CD4-positive, alpha-beta T cell (primary cell): ENCODE measurements at regions not wholly inside any gene's neighbourhood (a gene's known extent, or its start where the extent isn't known, plus 50 kb on each side); places are given as distances from the start of the nearest gene placed in this dataset.

Experiments
- ATAC-seq: fragments of 200-7000 bp; cut with Tn5 transposase; one replicate; pipeline ENCODE4 v1.10.0; 2022; ENCODE audit warnings: mild to moderate bottlenecking; ENCODE audit not compliant: poor library complexity
- CTCF ChIA-PET: fragments of 350-600 bp; sonication (Branson Sonifier 250); formaldehyde crosslinking; loops from one replicate; lab custom pipeline; 2021; ENCODE audit warnings: antibody characterized with exemption, inconsistent platforms; lab: Charles Lee
- POLR2A ChIA-PET: fragments of 350-600 bp; sonication (Branson Sonifier 250); formaldehyde crosslinking; loops from one replicate; lab custom pipeline; 2021; ENCODE audit warnings: antibody characterized with exemption, inconsistent platforms; lab: Charles Lee
- DNase-seq, 14 experiments: peaks; one replicate each; pipeline ENCODE4 v3.0.0-alpha.2; 2013 to 2020; ENCODE audit warnings: mixed read lengths in 2 of 14
- H3K27ac ChIP-seq, 2 donors: one replicate each; pipeline versions ENCODE4 v1.5.1 to v1.7.0; 2013; ENCODE audit warnings: low read length in 2 of 2, low read depth in 1 of 2, mild to moderate bottlenecking in 1 of 2
- H3K27me3 ChIP-seq, 2 experiments: 1 replicate in 1 of 2; 2 replicates in 1 of 2; pipeline versions ENCODE4 v1.6.1 to v1.7.0; 2013; ENCODE audit warnings: low read length in 2 of 2, control low read depth in 1 of 2, mild to moderate bottlenecking in 1 of 2, moderate library complexity in 1 of 2; ENCODE audit not compliant: insufficient read depth in 2 of 2, control insufficient read depth in 1 of 2
- H3K36me3 ChIP-seq: one replicate; pipeline ENCODE4 v1.6.1; 2013; ENCODE audit warnings: low read length, control low read depth; ENCODE audit not compliant: insufficient read depth
- H3K4me1 ChIP-seq: one replicate; pipeline ENCODE4 v1.6.1; 2013; ENCODE audit warnings: low read length, control low read depth; ENCODE audit not compliant: insufficient read depth
- H3K4me3 ChIP-seq: one replicate; pipeline ENCODE4 v1.5.1; 2013; ENCODE audit warnings: mild to moderate bottlenecking, low read length, moderate library complexity
- H3K9me3 ChIP-seq, 2 experiments: 1 replicate in 1 of 2; 2 replicates in 1 of 2; pipeline versions ENCODE4 v1.6.1 to v1.7.0; 2013; ENCODE audit warnings: low read length in 2 of 2, mild to moderate bottlenecking in 2 of 2, control low read depth in 1 of 2, moderate library complexity in 1 of 2; ENCODE audit not compliant: control insufficient read depth in 1 of 2, insufficient read depth in 1 of 2
- H3K27ac Mint-ChIP-seq: one replicate; pipeline ENCODE4 v1.8.0; 2020; ENCODE audit warnings: mixed read lengths
- H3K27me3 Mint-ChIP-seq: one replicate; pipeline ENCODE4 v1.8.0; 2021; ENCODE audit warnings: mixed read lengths
- H3K36me3 Mint-ChIP-seq: one replicate; pipeline ENCODE4 v1.8.0; 2021; ENCODE audit warnings: low read depth, mixed read lengths
- H3K4me1 Mint-ChIP-seq: one replicate; pipeline ENCODE4 v1.8.0; 2021; ENCODE audit warnings: low read depth, mixed read lengths
- H3K4me3 Mint-ChIP-seq: one replicate; pipeline ENCODE4 v1.8.0; 2020; ENCODE audit warnings: mild to moderate bottlenecking, mixed read lengths
- H3K9me3 Mint-ChIP-seq: one replicate; pipeline ENCODE4 v1.8.0; 2020; ENCODE audit warnings: mixed read lengths
- CTCF ChIP-seq: fragments of 200-600 bp; IDR thresholded peaks from one replicate; pipeline ENCODE4 v1.8.0; 2022; ENCODE audit warnings: antibody characterized with exemption, mild to moderate bottlenecking
- intact Hi-C, 2 experiments: fragments of 100-400 bp; cut with DNase I in 1 of 2; cut with micrococcal nuclease in 1 of 2; formaldehyde crosslinking; loops; one replicate each; pipeline versions ENCODE4 v1.15.1 to v1.9.0; 2023 to 2025; cut with DNase I, micrococcal nuclease

GRCh38 chr4:124183231-124183630 is 529.3 kb downstream of the ANKRD50 start:
- Mint-ChIP-seq H3K27ac (no peak overlapping the region), H3K27me3 (no peaks in the 10 kb centered on the region), H3K4me3 (no peak overlapping the region), H3K4me1 (no peaks in the 10 kb centered on the region), H3K9me3 (no peaks in the 10 kb centered on the region), H3K36me3 (no peaks in the 10 kb centered on the region)
- Histone ChIP-seq H3K4me3 (no peak overlapping the region), H3K36me3 (no peaks in the 10 kb centered on the region), H3K9me3 (peaks cover 0 to 4% of the 10 kb centered on the region in 2 experiments), H3K27ac (no peak overlapping the region), H3K27me3 (no peaks in the 10 kb centered on the region), H3K4me1 (no peaks in the 10 kb centered on the region)
- CTCF ChIA-PET, result no interaction called here
- intact Hi-C loops, result no loop called here
- DNase-seq (no peak), ATAC-seq (no peak)
- POLR2A ChIA-PET, result no interaction called here
- no peak for TF ChIP-seq CTCF

- H3K9me3 ChIP-seq, result peaks cover 0 to 4% of the 10 kb centered on the region in 2 experiments
- ChIA-PET POLR2A (no interaction called here), CTCF (no interaction called here)
- Mint-ChIP-seq H3K27ac (no peak overlapping the region), H3K4me1 (no peaks in the 10 kb centered on the region), H3K4me3 (no peak overlapping the region), H3K27me3 (no peaks in the 10 kb centered on the region), H3K9me3 (no peaks in the 10 kb centered on the region), H3K36me3 (no peaks in the 10 kb centered on the region)
- DNase-seq (no peak), ATAC-seq (no peak)
- H3K4me1 ChIP-seq, result no peaks in the 10 kb centered on the region
- no peaks in the 10 kb centered on the region for H3K36me3 ChIP-seq
- intact Hi-C loops, result no loop called here
- H3K4me3 ChIP-seq, result no peak overlapping the region
- H3K27ac ChIP-seq, result no peak overlapping the region
- TF ChIP-seq CTCF, result no peak
- no peaks in the 10 kb centered on the region for H3K27me3 ChIP-seq
Measured at GRCh38 chr4:124183926-124184325, 528.6 kb downstream of the ANKRD50 start.

- H3K36me3 Mint-ChIP-seq, result no peaks in the 10 kb centered on the region
- ATAC-seq (no peak), DNase-seq (no peak)
- ChIA-PET POLR2A (no interaction called here), CTCF (no interaction called here)
- no peaks in the 10 kb centered on the region for H3K4me1 Mint-ChIP-seq
- intact Hi-C loops, result no loop called here
- Histone ChIP-seq H3K4me1 (no peaks in the 10 kb centered on the region), H3K36me3 (no peaks in the 10 kb centered on the region), H3K9me3 (peaks cover 0 to 4% of the 10 kb centered on the region in 2 experiments), H3K4me3 (no peak overlapping the region), H3K27me3 (no peaks in the 10 kb centered on the region), H3K27ac (no peak overlapping the region)
- H3K27me3 Mint-ChIP-seq, result no peaks in the 10 kb centered on the region
- no peaks in the 10 kb centered on the region for H3K9me3 Mint-ChIP-seq
- H3K4me3 Mint-ChIP-seq, result no peak overlapping the region
- no peak for TF ChIP-seq CTCF
- H3K27ac Mint-ChIP-seq, result no peak overlapping the region
Measured at GRCh38 chr4:124184792-124185191, 527.7 kb downstream of the ANKRD50 start.
